AG20443 (cell line): ENCODE measurements at regions not wholly inside any gene's neighbourhood (a gene's known extent, or its start where the extent isn't known, plus 50 kb on each side); places are given as distances from the start of the nearest gene placed in this dataset.
"Not testable (repeated sequence)": the region's sequence is repeated elsewhere in the genome, so short reads cannot be mapped to it uniquely, and the experiment has no call there.

Experiments used
- DNase-seq: peaks from one replicate; pipeline ENCODE4 v3.0.0; 2012; ENCODE audit warnings: low spot score, mixed read lengths

- DNase-seq: no peak
Observed at GRCh38 chr3:168976969-168977368, 686.5 kb downstream of the MECOM start.

GRCh38 chr3:168975576-168975975 lies 687.9 kb downstream of the MECOM start:
- no peak for DNase-seq

GRCh38 chr3:168974617-168975403 lies 688.7 kb downstream of the MECOM start:
- DNase-seq: no peak

GRCh38 chr3:168973897-168974296 lies 689.6 kb downstream of the MECOM start:
- no peak for DNase-seq

- no peak for DNase-seq
Observed at GRCh38 chr3:168973206-168973605, 690.3 kb downstream of the MECOM start.

GRCh38 chr3:168968609-168969008 lies 694.9 kb downstream of the MECOM start:
- DNase-seq: no peak

GRCh38 chr3:168964736-168965135 lies 698.8 kb downstream of the MECOM start:
- DNase-seq: no peak

- no peak for DNase-seq
Observed at GRCh38 chr3:168961271-168961670, 702.2 kb downstream of the MECOM start.

GRCh38 chr3:168959731-168960130 lies 703.8 kb downstream of the MECOM start:
- DNase-seq: no peak

- no peak for DNase-seq
Observed at GRCh38 chr3:168958466-168958865, 705.0 kb downstream of the MECOM start.

GRCh38 chr3:168956076-168956475 lies 707.4 kb downstream of the MECOM start:
- no peak for DNase-seq

- DNase-seq: peak; percentile 25
Observed at GRCh38 chr3:168952551-168952950, 711.0 kb downstream of the MECOM start.

- no peak for DNase-seq
Observed at GRCh38 chr3:168951884-168952283, 711.6 kb downstream of the MECOM start.

GRCh38 chr3:168951368-168951767 lies 712.1 kb downstream of the MECOM start:
- DNase-seq: no peak

GRCh38 chr3:168950622-168951021 lies 712.9 kb downstream of the MECOM start:
- DNase-seq: no peak

GRCh38 chr3:168939651-168940238 lies 723.8 kb downstream of the MECOM start:
- no peak for DNase-seq

GRCh38 chr3:168933614-168934013 lies 729.9 kb downstream of the MECOM start:
- peak; percentile 10 for DNase-seq

GRCh38 chr3:168929997-168930396 lies 733.5 kb downstream of the MECOM start:
- not testable (repeated sequence) for DNase-seq

GRCh38 chr3:168926426-168926825 lies 737.1 kb downstream of the MECOM start:
- DNase-seq: no peak

- DNase-seq: no peak
Observed at GRCh38 chr3:168925568-168925967, 737.9 kb downstream of the MECOM start.

- no peak for DNase-seq
Observed at GRCh38 chr3:168914662-168915061, 748.9 kb downstream of the MECOM start.

- DNase-seq: no peak
Observed at GRCh38 chr3:168909260-168909659, 754.3 kb downstream of the MECOM start.

- no peak for DNase-seq
Observed at GRCh38 chr3:168895419-168895818, 768.1 kb downstream of the MECOM start.

GRCh38 chr3:168894214-168894613 lies 769.3 kb downstream of the MECOM start:
- no peak for DNase-seq
